ENCODE measurements at regions not wholly inside any gene's neighbourhood (a gene's known extent, or its start where the extent isn't known, plus 50 kb on each side); places are given as distances from the start of the nearest gene placed in this dataset.

- peak overlapping the region; percentile 25; the same call in 1 of the 2 replicates for H3K27ac ChIP-seq
Measured at GRCh38 chr4:86496094-86497080, 97.7 kb upstream of the PTPN13 start.

GRCh38 chr4:86497131-86497530 lies 97.0 kb upstream of the PTPN13 start:
- TF ChIP-seq CTCF (IDR thresholded peaks at IDR 0.05) (no peak), ZFX (IDR thresholded peaks at IDR 0.05; ENCODE audit: borderline replicate concordance) (no peak)
- H3K27ac ChIP-seq, result peak overlapping the region; percentile 25; the same call in 1 of the 2 replicates

More at GRCh38 chr4:86496094-86497080, 97.7 kb upstream of the PTPN13 start:
- TF ChIP-seq CTCF (IDR thresholded peaks at IDR 0.05) (peak; percentile 90), ZFX (IDR thresholded peaks at IDR 0.05; ENCODE audit: borderline replicate concordance) (no peak)

GRCh38 chr4:86497980-86498862 lies 95.9 kb upstream of the PTPN13 start:
- TF ChIP-seq CTCF (IDR thresholded peaks at IDR 0.05) (peak; percentile 91), ZFX (IDR thresholded peaks at IDR 0.05; ENCODE audit: borderline replicate concordance) (no peak)
- no peak overlapping the region for H3K27ac ChIP-seq

GRCh38 chr4:86498863-86499166 lies 95.3 kb upstream of the PTPN13 start:
- no peak for TF ChIP-seq ZFX (IDR thresholded peaks at IDR 0.05; ENCODE audit: borderline replicate concordance)
- peak; percentile 69 for TF ChIP-seq CTCF (IDR thresholded peaks at IDR 0.05)
- no peak overlapping the region for H3K27ac ChIP-seq

- TF ChIP-seq CTCF (IDR thresholded peaks at IDR 0.05) (no peak), ZFX (IDR thresholded peaks at IDR 0.05; ENCODE audit: borderline replicate concordance) (no peak)
- H3K27ac ChIP-seq, result no peak overlapping the region
Measured at GRCh38 chr4:86500527-86500926, 93.6 kb upstream of the PTPN13 start.

- TF ChIP-seq CTCF (IDR thresholded peaks at IDR 0.05), result no peak
- TF ChIP-seq ZFX (IDR thresholded peaks at IDR 0.05; ENCODE audit: borderline replicate concordance), result no peak
Measured at GRCh38 chr4:86502081-86502480, 92.0 kb upstream of the PTPN13 start.

More at GRCh38 chr4:86502081-86502480, 92.0 kb upstream of the PTPN13 start:
- no peak overlapping the region for H3K27ac ChIP-seq
